ENCODE measurements at regions not wholly inside any gene's neighbourhood (a gene's known extent, or its start where the extent isn't known, plus 50 kb on each side); places are given as distances from the start of the nearest gene placed in this dataset.
"Not testable (repeated sequence)": the region's sequence is repeated elsewhere in the genome, so short reads cannot be mapped to it uniquely, and the experiment has no call there.

DNA sequence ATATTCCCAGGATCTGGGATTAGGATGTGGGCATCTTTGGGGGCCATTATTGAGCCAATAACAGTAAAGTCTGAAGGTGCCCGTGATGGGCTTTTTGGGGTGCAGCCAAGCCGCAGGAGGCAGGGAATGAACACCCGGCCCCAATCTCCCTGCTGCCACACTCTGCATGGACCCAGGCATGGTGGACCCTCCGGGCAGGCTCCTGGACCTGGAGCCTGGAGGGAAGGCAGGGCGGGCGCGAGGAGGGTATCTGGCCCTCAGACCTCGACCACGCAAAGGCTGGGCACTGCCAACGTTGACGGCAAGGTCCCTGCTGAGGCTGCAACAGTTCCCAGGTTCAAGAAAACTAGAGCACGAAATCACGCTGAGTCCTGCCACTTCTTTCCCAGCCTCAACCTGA, 150.9 kb upstream of the ZNF469 start:
- not testable (repeated sequence) for DNase-seq (ENCODE audit: extremely low read depth, low read depth)

DNA sequence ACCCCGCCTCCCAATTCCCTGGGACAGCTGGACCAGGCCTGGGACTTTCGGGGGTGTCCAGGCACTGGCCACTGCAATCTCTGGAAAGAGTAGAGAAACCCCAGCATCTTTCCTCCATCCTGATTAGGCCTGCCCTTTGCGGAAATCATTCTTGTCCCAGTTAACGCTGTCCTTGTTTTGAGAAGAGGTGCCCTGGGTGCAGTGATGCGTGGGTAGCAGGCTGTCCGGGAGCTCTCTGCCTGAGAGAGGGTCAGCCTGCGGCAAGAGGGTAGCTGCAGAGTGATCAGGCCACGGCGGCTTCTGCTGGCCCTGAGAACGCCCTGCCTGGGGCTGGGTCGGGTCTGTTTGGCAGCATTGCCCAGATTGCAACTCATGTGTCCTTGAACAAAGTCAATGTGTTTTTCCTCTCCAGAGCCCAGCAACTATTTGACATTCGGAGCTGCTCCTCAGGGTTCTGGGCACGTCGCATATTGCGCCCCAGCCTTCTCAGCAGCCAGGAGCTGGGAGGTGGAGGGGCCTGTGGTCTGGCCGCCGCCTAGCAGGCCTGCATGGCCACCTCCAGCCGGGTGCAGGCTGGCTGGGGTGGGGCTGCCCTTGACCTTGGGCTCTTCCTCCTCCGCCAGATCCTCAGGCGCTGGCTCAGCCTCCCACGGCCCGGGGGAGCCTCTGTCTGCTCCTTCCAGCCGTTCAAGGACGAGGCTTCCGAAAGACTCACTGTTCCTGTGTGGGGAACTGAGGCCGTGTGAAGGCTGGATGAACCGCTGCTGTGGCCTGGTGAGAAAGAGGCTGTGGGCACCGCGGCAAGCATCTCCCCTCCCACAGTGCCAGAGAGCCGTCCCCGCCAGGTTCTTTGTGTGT, 150.1 kb upstream of the ZNF469 start:
- not testable (repeated sequence) for DNase-seq (ENCODE audit: extremely low read depth, low read depth)

DNA sequence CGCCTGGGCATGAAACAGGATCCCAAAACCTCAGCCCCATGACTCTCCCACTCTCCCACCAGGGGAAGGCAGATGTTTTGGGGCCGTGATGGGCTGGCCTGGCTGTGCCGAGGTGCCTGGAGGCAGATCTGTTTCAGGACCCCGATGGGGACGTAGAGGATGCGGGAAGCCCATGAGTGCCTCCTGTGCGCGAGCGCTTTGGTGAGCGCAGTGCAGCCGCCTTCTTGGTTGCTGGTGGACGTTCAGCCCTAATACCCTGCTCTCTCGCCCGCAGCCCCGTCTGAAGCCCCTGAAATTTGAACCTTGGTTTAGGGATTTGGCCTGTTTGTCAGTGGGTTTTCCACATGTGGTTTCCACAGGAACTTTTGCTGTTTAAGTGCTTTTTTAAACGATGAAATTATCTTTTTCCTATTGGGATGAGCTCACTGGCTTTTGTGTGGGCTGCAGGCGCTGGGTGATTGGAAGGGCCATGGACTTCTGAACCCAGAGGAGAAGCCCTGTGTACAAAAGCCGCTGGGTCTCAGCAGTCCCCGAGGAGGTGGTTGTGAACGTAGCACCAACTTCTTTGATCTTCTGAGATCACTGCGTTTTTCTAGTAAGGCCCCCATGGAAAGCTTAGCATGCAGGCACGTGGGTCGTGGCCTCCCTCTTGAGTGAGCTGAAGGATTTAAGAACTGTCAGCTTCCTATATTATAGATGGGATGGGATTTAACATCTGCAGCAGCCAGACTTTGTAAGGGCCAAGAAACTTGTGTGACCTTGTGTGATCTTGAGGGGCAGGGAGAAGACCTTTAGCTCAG, 148.9 kb upstream of the ZNF469 start:
- not testable (repeated sequence) for DNase-seq (ENCODE audit: extremely low read depth, low read depth)

DNA sequence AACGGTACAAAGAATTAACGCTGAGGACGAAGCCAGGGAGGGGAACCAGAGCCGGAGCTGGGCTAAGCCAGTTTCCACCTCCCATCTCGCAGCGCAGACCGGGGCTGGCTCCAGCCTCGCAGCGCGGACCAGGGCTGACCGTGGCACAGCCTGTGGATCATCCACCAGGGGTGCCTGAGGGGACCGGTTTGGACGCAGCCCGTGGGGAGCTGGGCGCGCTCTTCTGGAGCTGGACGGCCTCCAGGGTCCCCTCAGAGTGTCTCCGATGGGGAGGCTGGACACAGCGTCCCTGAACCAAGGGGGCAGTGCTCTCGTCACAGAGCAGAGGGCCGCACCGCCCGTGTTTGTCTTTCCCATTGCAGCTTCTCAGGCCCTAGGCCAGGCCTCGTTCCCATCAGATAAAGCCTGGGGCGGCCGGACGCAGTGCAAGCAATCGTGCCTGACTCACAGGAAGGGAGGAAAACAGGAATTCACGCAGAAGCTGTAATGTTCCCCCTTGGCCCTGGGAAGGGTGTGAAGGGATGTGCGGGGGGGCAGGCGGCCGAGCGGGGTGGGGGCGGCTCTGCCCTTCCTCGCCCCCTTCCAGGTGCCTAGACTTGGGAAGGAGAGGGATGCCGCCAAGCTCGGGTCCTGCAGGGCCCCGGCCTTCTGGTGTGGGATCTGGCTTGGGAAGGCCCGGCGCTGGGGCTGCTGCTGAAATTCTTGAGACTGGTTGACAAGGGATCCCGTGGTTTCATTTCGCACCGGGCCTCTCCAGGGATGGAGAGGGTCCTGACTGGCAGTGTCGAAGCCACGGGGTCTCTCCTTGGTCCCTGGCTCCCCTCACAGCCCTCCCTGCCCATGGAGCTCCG, 148.1 kb upstream of the ZNF469 start:
- not testable (repeated sequence) for DNase-seq (ENCODE audit: extremely low read depth, low read depth)

DNA sequence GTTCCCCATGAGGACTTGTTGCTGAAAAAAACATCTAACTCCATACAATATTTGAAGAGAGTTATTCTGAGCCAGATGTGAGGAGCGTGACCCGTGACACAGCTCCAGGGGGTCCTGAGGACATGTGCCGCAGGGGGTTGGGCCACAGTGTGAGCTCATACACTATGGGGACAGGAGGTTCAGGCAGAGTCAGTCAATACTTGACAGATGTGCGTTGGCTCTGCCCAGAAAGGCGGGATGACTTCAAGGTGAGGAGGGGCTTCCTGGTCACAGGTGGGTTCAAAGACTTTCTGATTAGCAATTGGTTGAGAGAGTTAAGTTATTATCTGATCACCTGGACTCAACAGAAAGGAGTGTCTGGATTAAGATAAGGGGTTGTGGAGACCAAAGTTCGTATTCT, 147.1 kb upstream of the ZNF469 start:
- not testable (repeated sequence) for DNase-seq (ENCODE audit: extremely low read depth, low read depth)

DNA sequence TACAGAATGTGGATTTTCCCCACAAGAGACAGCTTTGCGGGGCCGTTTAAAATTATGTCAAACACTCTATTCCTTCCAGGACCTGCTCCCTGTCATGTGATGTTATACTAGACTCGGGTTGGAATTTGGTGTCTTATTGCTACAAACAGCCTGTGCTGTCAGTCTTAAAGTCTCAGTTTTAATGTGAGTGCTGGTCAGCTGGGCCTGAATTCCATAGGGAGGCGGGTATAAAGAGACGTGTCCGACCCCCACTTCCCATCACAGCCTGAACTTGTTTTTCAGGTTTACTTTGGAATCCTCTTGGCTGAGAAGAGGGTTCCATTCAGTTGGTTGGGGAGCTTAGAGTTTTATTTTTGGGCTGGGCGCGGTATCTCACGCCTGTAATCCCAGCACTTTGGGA, 146.5 kb upstream of the ZNF469 start:
- DNase-seq (ENCODE audit: extremely low read depth, low read depth), result not testable (repeated sequence)

DNA sequence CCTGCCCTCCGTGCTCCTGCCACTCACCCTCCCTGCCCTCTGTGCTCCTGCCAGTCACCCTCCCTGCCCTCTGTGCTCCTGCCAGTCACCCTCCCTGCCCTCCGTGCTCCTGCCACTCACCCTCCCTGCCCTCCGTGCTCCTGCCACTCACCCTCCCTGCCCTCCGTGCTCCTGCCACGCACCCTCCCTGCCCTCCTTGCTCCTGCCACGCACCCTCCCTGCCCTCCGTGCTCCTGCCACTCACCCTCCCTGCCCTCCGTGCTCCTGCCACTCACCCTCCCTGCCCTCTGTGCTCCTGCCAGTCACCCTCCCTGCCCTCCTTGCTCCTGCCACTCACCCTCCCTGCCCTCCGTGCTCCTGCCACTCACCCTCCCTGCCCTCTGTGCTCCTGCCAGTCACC, 145.4 kb upstream of the ZNF469 start:
- DNase-seq (ENCODE audit: extremely low read depth, low read depth), result not testable (repeated sequence)

DNA sequence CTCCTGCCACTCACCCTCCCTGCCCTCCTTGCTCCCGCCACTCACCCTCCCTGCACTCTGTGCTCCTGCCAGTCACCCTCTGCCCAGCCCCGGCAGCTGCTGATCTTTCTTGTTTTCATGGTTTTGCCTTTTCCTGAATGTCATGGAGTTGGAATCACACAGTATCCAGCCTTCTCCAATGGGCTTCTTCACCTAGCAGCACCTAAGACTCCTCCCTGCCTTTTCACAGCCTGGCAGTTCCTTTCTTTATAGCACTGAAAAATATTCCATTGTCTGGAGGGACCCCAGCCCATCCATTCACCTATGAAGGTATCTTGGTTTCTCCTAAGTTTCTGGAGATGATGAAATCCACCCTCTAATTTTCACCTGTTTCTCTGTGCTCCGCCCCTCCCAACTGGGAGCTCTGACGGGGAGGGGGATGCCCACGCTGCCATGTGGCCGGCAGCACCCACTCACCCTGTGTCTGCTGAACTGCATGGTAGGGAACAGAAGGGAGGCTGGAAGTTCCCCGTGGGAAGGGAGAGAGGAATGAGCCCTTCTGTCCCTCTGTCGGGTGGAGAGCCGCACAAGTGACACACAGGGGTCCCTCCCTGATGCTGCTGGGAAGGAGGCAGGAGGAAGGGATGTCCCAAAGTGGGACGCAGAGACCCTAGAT, 144.9 kb upstream of the ZNF469 start:
- DNase-seq (ENCODE audit: extremely low read depth, low read depth), result not testable (repeated sequence)

DNA sequence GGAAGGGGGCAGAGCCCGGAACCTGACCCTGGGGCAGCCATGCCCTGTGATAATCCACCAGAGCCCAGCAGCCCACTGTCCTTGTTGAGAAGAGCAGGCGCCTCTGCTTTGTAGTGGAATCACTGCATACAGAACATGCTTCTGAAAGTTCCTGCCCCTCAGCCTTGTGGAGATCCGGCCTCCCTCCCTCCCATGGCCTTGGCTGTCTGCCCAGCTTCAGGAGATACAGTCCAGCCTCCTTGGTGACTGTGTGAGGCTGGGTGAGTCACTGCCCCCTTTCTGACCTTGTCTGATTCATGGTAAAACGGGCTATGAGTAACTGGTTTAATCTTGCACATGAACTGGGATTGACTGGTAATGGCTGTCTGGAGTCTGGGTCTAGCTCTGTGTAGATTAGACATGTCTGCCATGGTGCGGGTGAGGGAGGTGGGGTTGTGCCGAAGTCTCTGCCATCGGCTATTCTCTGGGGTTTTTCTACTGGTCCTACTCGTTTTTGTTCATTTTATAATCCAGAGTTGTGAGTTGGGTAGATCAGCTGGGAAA, 144.0 kb upstream of the ZNF469 start:
- DNase-seq (ENCODE audit: extremely low read depth, low read depth), result peak; percentile 94

DNA sequence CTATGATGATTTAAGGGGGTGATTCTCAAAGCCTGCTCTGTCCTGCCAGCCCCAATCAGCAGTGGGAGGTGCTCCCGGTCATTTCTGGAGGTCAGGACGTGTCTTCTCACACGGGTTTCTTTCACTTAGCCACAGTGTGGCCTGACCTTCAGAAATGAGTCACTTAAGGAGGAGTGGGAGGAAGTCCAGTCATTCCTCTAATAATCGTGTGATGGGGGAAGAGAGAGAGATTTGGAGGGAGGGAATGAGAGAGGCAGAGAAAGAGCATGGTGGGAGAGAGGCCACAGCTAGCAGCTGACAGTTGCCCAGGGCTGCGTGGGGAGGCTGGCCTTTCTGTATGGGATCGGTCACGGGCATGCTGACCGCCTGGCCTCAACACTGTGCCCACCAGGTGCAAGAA, 142.6 kb upstream of the ZNF469 start:
- DNase-seq (ENCODE audit: extremely low read depth, low read depth), result peak; percentile 66

DNA sequence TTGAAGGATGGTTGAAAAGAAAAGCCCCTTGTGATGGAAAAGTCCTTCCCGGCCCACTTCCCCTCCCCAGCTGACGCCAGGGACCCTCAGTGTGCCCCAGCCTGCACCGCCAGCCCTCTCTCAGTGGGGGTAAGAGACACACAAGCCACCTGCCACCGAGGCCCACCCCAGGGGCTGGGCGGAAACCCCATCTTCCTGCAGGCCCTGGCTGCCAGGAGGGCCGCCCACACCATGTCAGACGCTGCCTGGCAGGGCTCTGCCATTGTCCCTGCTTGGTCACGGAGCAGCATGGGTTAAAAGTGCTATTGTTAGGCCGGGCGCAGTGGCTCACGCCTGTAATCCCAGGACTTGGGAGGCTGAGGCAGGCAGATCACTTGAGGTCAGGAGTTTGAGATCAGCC, 142.0 kb upstream of the ZNF469 start:
- not testable (repeated sequence) for DNase-seq (ENCODE audit: extremely low read depth, low read depth)

DNA sequence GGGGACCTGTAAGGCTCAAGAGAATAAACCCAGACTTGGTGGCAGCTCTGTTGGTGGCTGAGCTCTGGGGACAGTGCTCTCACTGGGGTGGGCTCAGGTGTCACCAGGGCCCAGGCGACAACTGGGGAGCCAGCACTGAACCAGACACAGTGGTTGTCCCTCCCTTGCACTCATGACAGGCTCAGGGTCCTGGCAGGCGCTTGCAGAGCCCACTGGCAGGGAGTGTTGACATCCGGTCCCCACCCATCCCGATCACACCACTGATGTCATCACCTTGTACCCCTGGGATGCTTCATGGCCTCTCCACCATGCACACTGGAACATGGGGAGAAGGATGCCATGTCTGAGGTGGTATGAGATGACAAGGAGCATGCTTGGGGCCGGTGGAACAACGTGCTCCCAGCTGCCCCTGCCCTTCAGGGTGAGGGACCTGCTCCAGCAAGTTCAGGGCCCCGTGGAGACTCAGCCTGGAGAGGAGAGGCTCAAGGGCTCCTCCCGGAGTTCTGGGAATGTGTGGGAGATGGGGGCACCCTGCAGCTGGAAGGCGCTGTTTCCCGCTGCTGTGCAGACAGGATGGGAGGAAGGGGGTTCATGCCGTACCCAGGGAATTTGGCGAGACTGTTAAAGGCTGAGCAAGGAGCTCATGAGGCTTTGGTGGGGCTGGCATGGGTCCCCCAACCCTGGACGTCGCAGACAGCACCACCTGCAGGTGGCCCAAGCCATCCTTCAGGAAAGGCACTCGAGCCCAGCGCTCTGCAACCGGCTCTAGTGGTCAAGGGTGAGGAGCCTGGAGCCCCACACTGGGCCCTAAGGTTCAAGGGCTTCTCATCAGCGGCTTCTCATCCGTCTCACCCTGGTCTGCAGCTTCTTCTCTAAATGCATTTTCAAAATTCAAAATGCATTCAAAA, 141.1 kb upstream of the ZNF469 start:
- not testable (repeated sequence) for DNase-seq (ENCODE audit: extremely low read depth, low read depth)

DNA sequence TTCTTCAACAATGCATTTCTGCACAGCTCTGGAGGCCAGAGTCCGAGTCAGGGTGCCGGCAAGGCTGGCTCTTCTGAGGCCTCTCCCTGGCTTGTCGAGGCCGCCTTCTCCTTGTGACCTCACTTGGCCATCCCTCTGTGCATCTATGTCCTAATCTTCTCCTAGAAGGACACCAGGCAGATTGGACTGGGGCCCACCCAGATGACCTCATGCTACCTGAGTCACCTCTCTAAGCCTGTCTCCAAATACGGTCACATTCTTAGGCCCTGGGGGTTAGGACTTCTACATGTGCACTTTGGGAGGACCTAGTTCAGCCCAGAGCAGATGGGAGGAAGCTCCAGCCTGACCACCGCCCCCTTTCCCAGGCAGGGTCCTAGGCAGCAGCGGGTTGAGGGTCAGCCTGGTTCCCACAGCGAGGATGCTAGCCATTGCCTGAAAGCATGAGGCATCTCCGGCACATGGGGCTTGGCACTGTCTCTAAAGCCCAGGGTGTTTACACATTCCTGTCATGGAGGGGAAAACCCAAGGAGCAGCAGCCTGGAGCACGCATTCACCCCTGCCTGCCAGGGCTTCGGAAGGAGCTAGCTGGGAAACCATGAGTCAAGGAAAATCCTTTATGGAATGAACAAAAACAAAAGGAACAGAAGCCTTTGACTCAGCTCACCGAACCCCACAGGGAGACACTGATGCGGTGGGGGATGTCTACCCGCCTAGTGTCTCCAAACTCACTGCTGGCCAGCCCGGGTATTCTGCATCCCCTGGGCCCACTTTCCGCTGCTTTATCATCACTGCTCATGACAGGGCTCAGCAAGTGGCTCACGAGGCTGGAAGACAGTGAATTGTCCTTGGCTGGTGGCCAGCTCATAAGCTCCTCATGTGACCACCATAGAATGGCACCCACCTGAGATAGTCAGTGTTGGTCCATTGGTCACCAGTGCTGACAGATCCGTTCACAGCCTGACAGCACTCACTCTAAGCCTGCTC, 140.2 kb upstream of the ZNF469 start:
- peak; percentile 73 for DNase-seq (ENCODE audit: extremely low read depth, low read depth)

DNA sequence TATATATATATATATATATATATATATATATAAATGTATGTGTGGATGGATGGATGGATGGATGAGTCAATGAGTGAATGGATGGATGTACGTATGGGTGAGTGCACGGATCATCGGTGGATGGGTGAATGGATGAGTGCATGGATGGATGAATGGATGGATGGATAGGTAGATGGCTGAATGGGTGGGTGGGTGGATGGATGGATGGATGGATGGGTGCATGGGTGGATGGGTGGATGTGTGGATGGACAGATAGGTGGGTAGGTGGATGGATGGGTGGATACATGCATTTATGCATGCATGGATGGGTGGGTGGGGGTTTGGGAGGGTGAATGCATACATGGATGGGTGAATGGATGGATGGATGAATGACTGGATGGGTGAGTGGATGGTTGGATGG, 138.8 kb upstream of the ZNF469 start:
- DNase-seq (ENCODE audit: extremely low read depth, low read depth), result not testable (repeated sequence)

DNA sequence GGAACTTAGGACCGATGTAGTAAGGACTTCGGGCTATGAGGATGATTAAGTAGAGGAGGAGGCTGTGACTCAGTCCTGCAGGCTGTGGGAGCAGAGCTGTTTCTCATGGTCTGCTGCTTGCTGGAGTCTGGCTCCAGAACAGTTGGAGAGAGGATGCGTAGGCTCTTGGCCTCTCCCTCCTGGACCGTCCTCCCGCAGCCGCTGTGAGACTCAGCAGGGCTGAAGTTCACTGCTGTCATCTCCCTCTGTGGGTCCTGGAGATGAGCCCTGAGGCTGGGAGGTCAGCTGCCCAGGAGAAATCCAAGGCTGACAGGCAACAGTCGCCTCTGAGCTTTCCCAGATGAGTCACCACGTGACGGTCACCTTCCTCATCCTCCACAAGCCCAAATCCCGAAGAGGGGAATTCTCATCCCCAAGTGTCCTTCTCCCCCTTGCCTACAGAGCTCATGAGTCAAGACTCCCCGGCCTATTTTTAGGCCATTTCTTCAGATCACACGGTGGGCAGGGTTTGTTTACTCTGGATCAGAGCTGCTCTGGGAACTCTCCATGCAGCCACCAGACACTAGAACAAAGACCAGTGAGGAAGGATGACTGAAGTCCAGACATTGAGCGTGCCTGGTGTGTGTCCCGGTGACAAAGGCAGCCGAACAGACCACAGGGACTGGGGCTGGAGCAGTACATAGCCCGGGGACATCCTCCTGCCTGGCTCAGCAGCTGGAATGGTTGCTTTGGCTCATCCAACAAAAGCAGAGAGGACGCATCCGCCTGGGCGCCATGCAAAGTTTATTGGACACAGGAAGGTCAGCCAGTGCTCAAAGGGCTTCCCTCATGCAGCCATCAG, 137.3 kb upstream of the ZNF469 start:
- peak; percentile 82 for DNase-seq (ENCODE audit: extremely low read depth, low read depth)

DNA sequence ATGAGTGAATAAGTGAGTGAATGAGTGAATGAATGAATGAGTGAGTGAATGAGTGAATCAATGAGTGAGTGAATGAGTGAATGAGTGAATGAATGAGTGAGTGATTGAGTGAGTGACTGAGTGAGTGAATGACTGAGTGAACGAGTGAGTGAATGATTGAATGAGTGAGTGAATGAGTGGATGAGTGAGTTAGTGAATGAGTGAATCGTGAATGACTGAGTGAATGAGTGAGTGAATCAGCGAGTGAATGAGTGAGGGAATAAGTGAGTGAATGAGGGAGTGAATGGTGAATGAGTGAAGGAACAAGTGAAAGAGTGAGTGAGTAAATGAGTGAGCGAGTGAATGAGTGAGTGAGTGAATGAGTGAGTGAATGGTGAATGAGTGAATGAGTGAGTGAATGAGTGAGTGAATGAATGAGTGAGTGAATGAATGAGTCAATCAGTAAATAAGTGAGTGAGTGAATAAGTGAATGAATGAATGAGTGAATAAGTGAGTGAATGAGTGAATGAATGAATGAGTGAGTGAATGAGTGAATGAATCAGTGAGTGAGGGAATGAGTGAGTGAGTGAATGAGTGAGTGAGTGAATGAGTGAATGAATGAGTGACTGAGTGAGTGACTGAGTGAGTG, 135.7 kb upstream of the ZNF469 start:
- not testable (repeated sequence) for DNase-seq (ENCODE audit: extremely low read depth, low read depth)

DNA sequence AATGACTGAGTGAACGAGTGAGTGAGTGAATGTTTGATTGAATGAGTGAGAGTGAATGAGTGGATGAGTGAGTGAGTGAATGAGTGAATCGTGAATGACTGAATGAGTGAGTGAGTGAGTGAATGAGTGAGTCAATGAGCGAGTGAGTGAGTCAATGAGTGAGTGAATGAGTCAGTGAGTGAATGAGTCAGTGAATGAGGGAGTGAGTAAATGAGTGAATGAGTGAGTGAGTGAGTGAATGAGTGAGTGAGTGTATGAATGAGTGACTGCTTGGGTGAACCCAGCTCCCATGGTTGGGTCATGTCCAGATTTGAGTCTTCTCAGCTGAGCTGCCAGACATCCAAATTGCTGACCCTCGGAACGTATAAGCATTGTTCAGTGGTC, 135.2 kb upstream of the ZNF469 start:
- DNase-seq (ENCODE audit: extremely low read depth, low read depth), result not testable (repeated sequence)
